Activated T-cell treated with anti-CD3 and anti-CD28 coated beads, Interleukin-2, amount 50 U/mL, for 24 hours (primary cell): ENCODE measurements at regions not wholly inside any gene's neighbourhood (a gene's known extent, or its start where the extent isn't known, plus 50 kb on each side); places are given as distances from the start of the nearest gene placed in this dataset.

Source experiments
- DNase-seq: peaks from one replicate; pipeline ENCODE4 v3.0.0-alpha.2; 2020
- H3K27ac Mint-ChIP-seq: 2 replicates; pipeline ENCODE4 v1.8.0; 2020; ENCODE audit warnings: mild to moderate bottlenecking, mixed read lengths
- H3K27me3 Mint-ChIP-seq: 2 replicates; pipeline ENCODE4 v1.8.0; 2020; ENCODE audit warnings: mixed read lengths
- H3K36me3 Mint-ChIP-seq: 2 replicates; pipeline ENCODE4 v1.8.0; 2020; ENCODE audit warnings: low read depth, mixed read lengths
- H3K4me1 Mint-ChIP-seq: 2 replicates; pipeline ENCODE4 v1.8.0; 2020; ENCODE audit warnings: low read depth, mixed read lengths
- H3K4me3 Mint-ChIP-seq: 2 replicates; pipeline ENCODE4 v1.8.0; 2020; ENCODE audit warnings: mild to moderate bottlenecking, moderate library complexity, mixed read lengths
- H3K9me3 Mint-ChIP-seq: 2 replicates; pipeline ENCODE4 v1.8.0; 2020; ENCODE audit warnings: mixed read lengths

GRCh38 chr1:229098361-229098760 is 172.6 kb upstream of the RAB4A start:
- H3K27me3 Mint-ChIP-seq, result no peaks in the 10 kb centered on the region
- H3K9me3 Mint-ChIP-seq, result peaks cover 2% of the 10 kb centered on the region
- H3K36me3 Mint-ChIP-seq, result no peaks in the 10 kb centered on the region
- DNase-seq, result no peak
- H3K4me3 Mint-ChIP-seq, result no peak overlapping the region
- no peaks in the 10 kb centered on the region for H3K4me1 Mint-ChIP-seq
- no peak overlapping the region for H3K27ac Mint-ChIP-seq

GRCh38 chr1:229098903-229099578 is 171.9 kb upstream of the RAB4A start:
- Mint-ChIP-seq H3K27me3 (no peaks in the 10 kb centered on the region), H3K36me3 (no peaks in the 10 kb centered on the region), H3K4me3 (no peak overlapping the region), H3K4me1 (no peaks in the 10 kb centered on the region), H3K9me3 (peaks cover 2% of the 10 kb centered on the region), H3K27ac (no peak overlapping the region)
- no peak for DNase-seq

- Mint-ChIP-seq H3K9me3 (peaks cover under 1% of the 10 kb centered on the region), H3K36me3 (no peaks in the 10 kb centered on the region), H3K4me3 (no peak overlapping the region), H3K27ac (no peak overlapping the region), H3K27me3 (no peaks in the 10 kb centered on the region), H3K4me1 (no peaks in the 10 kb centered on the region)
- no peak for DNase-seq
Observed at GRCh38 chr1:229101011-229101871, 169.7 kb upstream of the RAB4A start.

GRCh38 chr1:229102741-229103391 is 168.0 kb upstream of the RAB4A start:
- Mint-ChIP-seq H3K4me3 (no peak overlapping the region), H3K27ac (no peak overlapping the region), H3K4me1 (peaks cover 6% of the 10 kb centered on the region), H3K36me3 (no peaks in the 10 kb centered on the region), H3K27me3 (no peaks in the 10 kb centered on the region), H3K9me3 (no peaks in the 10 kb centered on the region)
- no peak for DNase-seq

- DNase-seq, result no peak
- Mint-ChIP-seq H3K36me3 (no peaks in the 10 kb centered on the region), H3K27me3 (no peaks in the 10 kb centered on the region), H3K9me3 (no peaks in the 10 kb centered on the region), H3K4me3 (no peak overlapping the region), H3K4me1 (peaks cover 6% of the 10 kb centered on the region), H3K27ac (no peak overlapping the region)
Observed at GRCh38 chr1:229104654-229105053, 166.3 kb upstream of the RAB4A start.

- no peak overlapping the region for H3K4me3 Mint-ChIP-seq
- H3K36me3 Mint-ChIP-seq, result no peaks in the 10 kb centered on the region
- H3K27ac Mint-ChIP-seq, result no peak overlapping the region
- peaks cover 6% of the 10 kb centered on the region for H3K4me1 Mint-ChIP-seq
- DNase-seq, result no peak
- H3K9me3 Mint-ChIP-seq, result no peaks in the 10 kb centered on the region
- no peaks in the 10 kb centered on the region for H3K27me3 Mint-ChIP-seq
Observed at GRCh38 chr1:229105109-229105508, 165.8 kb upstream of the RAB4A start.

GRCh38 chr1:229105822-229106525 is 164.9 kb upstream of the RAB4A start:
- H3K4me1 Mint-ChIP-seq, result peaks cover 6% of the 10 kb centered on the region
- no peaks in the 10 kb centered on the region for H3K27me3 Mint-ChIP-seq

GRCh38 chr1:229106526-229107125 is 164.3 kb upstream of the RAB4A start:
- no peak for DNase-seq
- Mint-ChIP-seq H3K9me3 (no peaks in the 10 kb centered on the region), H3K36me3 (no peaks in the 10 kb centered on the region), H3K4me1 (peaks cover 6% of the 10 kb centered on the region), H3K4me3 (no peak overlapping the region), H3K27me3 (no peaks in the 10 kb centered on the region), H3K27ac (no peak overlapping the region)

More at GRCh38 chr1:229105822-229106525, 164.9 kb upstream of the RAB4A start:
- Mint-ChIP-seq H3K27ac (no peak overlapping the region), H3K36me3 (no peaks in the 10 kb centered on the region), H3K4me3 (no peak overlapping the region), H3K9me3 (no peaks in the 10 kb centered on the region)
- DNase-seq, result no peak

GRCh38 chr1:229107304-229107815 is 163.6 kb upstream of the RAB4A start:
- no peaks in the 10 kb centered on the region for H3K9me3 Mint-ChIP-seq
- DNase-seq, result no peak
- H3K27me3 Mint-ChIP-seq, result no peaks in the 10 kb centered on the region
- no peak overlapping the region for H3K27ac Mint-ChIP-seq
- H3K36me3 Mint-ChIP-seq, result no peaks in the 10 kb centered on the region
- peaks cover 6% of the 10 kb centered on the region for H3K4me1 Mint-ChIP-seq
- H3K4me3 Mint-ChIP-seq, result no peak overlapping the region

- Mint-ChIP-seq H3K27me3 (no peaks in the 10 kb centered on the region), H3K4me3 (no peak overlapping the region), H3K27ac (no peak overlapping the region), H3K36me3 (no peaks in the 10 kb centered on the region), H3K4me1 (peaks cover 6% of the 10 kb centered on the region), H3K9me3 (no peaks in the 10 kb centered on the region)
- DNase-seq, result no peak
Observed at GRCh38 chr1:229107972-229108371, 162.9 kb upstream of the RAB4A start.

GRCh38 chr1:229108598-229109201 is 162.2 kb upstream of the RAB4A start:
- H3K27me3 Mint-ChIP-seq, result no peaks in the 10 kb centered on the region
- peaks cover 6% of the 10 kb centered on the region for H3K4me1 Mint-ChIP-seq
- H3K9me3 Mint-ChIP-seq, result no peaks in the 10 kb centered on the region
- H3K27ac Mint-ChIP-seq, result no peak overlapping the region
- no peak for DNase-seq
- no peak overlapping the region for H3K4me3 Mint-ChIP-seq
- no peaks in the 10 kb centered on the region for H3K36me3 Mint-ChIP-seq

GRCh38 chr1:229109320-229109761 is 161.6 kb upstream of the RAB4A start:
- DNase-seq, result no peak
- Mint-ChIP-seq H3K9me3 (no peaks in the 10 kb centered on the region), H3K4me1 (peaks cover 11% of the 10 kb centered on the region), H3K27ac (no peak overlapping the region), H3K36me3 (no peaks in the 10 kb centered on the region), H3K4me3 (no peak overlapping the region), H3K27me3 (no peaks in the 10 kb centered on the region)

- no peaks in the 10 kb centered on the region for H3K9me3 Mint-ChIP-seq
- H3K27ac Mint-ChIP-seq, result no peak overlapping the region
- H3K27me3 Mint-ChIP-seq, result no peaks in the 10 kb centered on the region
- H3K4me3 Mint-ChIP-seq, result no peak overlapping the region
- H3K36me3 Mint-ChIP-seq, result no peaks in the 10 kb centered on the region
- peaks cover 15% of the 10 kb centered on the region for H3K4me1 Mint-ChIP-seq
- no peak for DNase-seq
Observed at GRCh38 chr1:229110986-229111385, 159.9 kb upstream of the RAB4A start.
